GM19328 (cell line): ENCODE measurements at regions not wholly inside any gene's neighbourhood (a gene's known extent, or its start where the extent isn't known, plus 50 kb on each side); places are given as distances from the start of the nearest gene placed in this dataset.
"Not testable (repeated sequence)": the region's sequence is repeated elsewhere in the genome, so short reads cannot be mapped to it uniquely, and the experiment has no call there.

Experiments
- ATAC-seq: cut with Tn5 transposase; IDR thresholded peaks from one replicate; pipeline ENCODE4 v1.9.1; 2021; ENCODE audit warnings: mild to moderate bottlenecking, moderate library complexity; ENCODE audit not compliant: unreplicated experiment

DNA sequence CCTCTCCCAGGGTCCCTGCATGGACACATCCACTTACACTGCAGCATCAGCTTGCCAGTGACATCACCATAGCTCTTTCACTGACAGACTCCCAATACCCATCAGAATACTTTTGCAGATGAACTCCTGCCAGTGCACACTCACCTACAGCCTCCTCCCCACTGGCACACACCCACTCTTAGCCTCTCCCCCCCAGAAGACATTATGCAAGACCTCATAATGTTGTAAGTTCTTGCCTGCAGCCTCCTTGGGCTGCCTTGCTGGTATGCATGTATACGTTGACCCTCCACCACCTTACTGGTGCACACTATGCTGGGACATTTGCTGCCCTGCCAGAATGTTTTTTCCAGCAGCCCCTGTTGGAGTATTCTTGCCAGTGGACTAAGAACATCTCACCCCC is 324.2 kb downstream of the AEBP2 start:
- no peak for ATAC-seq

DNA sequence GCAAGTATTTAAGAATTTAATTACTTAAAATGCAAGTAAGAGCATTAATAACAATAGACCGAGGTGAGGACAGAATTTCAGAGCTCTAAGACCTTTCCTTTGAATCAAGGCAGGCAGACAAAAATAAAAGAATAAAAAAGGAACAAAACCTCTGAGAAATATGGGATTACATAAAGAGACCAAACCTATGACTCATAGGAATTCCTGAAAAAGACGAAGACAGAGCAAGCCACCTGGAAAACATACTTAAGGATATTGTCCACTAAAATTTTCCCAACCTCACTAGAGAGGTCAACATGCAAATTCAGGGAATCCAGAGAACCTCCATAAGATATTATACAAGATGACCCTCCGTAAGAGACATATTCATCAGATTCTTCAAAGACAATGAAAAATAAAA is 325.1 kb downstream of the AEBP2 start:
- ATAC-seq, result no peak

DNA sequence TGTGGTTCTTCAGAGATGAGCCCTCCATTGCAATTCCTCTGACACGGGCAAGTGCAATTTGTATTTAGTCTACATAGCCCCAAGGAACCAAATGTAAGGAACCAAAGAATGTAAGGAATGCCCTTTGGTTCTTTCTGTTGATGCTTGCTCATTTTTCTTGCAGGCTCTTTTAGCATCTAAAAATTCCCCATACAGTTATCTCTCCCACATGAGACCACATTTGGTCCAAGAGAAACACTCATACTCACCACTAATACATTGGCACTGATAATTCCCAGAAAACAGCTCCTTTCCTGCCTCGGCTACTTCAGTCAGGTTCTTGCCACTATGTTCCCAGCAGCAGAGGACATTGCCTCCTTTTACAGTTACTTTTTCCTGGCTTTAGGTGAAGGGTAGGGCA is 332.6 kb downstream of the AEBP2 start:
- ATAC-seq, result no peak

DNA sequence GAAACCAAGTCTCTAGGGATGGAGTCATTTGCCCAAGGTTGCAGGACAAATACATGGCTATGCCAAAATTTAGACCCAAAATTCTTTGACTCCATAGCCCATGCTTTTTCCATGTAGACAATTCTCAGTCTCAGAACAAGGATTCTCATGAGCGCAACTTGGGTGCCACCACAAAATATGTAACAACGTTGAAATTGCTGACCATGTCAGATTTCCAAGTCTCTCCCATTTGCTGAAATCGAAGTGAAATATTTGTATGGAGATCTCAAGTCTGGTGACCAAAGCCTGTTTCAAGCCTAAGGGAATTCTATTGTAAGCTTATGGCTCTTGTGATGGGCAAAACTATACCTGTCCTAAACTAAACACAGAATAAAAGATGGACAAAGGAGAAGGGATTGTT is 333.5 kb downstream of the AEBP2 start:
- no peak for ATAC-seq

DNA sequence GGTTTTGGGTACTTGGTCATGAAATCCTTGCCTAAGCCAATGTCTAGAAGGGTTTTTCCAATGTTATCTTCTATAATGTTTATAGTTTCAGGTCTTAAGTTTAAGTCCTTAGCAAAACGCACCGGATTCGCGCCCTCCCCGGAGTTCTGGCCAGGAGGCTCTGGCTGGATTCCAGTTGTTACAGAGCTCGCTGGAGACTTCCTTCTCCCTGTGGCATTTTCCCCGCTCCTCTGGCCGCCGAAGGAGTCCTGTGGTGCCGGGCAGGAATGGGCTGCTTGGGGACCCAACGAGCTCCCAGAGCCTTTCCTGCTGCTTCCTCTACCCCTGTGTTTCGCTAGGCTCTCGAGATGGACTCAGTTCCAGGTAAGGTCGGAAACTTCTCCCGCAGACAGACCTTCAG is 335.9 kb downstream of the AEBP2 start:
- no peak for ATAC-seq

DNA sequence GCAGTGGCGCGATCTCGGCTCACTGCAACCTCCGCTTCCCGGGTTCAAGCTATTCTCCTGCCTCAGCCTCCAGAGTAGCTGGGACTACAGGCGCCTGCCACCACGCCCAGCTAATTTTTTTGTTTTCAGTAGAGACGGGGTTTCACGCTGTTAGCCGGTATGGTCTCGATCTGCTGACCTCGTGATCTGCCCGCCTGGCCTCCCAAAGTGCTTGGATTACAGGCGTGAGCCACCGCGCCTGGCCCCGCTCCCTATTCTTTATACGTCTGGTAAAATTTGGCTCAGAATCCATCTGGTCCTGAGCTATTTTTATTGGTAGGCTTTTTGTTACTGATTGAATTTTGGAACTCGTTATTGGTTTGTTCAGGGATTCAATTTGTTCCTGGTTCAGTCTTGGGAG is 336.7 kb downstream of the AEBP2 start:
- not testable (repeated sequence) for ATAC-seq

DNA sequence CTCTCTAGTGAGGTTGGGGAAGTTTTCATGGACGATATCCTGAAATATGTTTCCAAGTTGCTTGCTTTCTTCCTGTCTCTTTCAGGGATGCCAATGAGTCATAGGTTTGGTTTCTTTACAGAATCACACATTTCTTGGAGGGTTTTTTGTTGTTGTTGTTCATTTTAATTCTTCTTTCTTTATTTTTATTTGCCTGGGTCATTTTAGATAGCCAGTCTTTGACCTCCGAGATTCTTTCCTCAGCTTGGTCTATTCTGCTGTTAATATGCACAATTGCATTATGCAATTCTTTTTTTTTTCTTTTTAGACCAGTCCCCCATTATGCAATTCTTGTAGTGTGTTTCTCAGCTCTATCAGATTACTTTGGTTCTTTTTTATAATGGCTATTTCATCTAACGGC is 338.9 kb downstream of the AEBP2 start:
- ATAC-seq, result no peak

DNA sequence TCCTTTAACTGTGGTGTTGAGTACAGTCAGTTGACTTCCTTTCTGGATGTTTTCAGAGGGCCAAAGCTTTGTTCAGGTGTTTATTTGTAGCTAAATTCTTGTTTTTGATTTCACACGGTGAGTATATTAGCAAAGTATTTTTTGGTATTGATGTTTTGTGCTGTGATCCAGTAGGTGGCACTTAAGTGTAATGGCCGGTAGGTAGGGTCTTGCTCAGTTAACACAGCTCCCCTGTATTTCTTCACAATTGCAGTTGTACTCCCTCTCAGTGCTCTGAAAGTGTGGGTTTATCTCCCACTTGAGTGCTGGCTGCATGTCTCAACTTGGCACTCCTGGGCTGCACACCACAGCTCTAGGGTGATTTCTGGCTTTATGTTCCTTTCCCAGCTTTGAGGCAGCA is 339.5 kb downstream of the AEBP2 start:
- no peak for ATAC-seq

DNA sequence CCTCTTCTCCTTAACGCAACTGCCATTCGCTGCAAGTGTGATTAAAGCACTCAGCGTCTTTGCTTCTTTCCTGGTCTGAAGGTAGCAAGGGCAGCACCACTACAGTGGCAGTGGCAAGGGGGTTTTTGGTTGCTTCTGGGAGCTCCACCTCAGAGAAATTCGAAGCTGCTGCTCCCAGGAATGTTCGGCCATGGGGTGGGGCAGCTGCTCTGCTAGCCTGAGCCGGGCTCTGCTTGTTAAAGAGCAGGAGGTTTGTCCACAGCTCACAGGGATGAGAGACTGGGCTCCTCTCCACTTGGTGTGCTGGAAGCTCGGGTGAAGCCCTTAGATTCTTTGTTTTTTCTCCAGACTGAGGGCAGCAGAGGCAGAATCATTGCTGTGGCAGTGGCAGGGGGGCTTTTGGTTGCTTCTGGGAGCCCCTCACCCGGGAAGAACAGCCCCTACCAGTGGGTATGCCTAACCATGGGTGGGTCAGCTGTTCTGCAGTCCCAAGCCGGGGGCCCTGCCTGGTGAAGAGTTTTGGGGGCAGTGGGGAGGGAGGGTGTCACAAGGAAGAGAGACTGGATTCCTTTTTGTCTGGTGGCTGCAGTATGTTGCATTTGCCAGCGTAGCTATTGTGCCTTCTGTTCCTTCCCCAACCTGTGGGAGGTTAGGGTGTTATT is 340.2 kb downstream of the AEBP2 start:
- ATAC-seq, result no peak

DNA sequence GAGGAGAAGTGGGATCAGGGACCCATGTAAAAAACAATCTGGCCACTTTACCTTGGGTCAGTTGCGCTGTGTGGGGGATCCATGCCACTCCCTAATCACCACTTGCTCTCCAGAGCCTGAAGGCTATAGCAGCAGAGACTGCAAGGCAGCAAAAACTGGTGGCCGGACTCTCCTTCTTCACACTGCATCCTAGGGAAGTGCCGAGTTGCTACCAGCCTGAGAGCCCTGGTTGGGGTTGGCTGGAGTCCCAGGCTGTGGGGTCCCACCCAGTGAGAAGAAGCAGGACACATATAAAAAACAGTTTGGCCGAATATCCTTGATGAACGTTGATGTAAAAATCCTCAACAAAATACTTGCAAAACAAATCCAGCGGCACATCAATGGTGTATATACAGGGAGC is 341.2 kb downstream of the AEBP2 start:
- no peak for ATAC-seq

DNA sequence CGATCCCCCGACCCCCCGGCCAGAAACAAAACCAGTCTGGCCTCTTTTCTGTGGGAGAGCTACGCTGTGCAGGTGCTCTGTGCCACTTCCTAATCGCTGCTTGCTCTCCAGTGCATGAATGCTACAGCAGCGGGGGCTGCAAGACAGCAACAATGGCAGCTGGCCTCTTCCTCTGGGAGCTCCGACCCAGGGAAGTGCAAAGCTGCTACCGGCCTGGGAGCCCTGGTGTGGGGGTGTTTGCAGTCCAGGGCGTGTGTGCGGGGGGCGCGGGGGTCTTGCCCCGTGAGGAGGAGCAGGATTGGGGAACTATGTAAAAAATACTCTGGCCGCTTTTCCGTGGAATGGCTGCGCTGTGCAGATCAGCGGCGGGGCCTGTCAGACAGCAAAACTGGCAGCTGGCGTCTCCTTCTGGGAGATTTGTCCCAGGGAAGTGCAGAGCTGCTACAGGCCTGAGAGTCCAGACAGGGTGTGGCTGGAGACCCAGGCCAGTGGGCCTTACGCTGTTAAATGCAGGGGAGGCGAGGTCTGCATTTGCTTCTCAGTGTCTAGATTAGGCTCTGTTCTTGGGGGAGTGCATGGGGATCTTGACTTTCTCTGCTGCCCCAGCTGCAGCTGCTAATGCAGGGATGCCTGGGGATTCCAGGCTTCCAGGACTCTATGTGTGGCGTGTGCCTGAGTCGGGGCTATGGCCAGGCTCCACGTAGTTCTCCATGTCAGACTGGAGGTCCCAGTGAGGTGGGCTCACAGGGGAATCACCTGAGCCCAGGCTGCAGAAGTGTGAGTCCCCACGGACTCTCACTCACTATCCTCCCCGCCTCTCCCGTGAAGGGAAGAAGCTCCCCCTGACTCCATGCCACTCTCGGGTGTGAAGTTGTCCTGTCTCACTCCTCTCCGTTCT is 344.5 kb downstream of the AEBP2 start:
- no peak for ATAC-seq

DNA sequence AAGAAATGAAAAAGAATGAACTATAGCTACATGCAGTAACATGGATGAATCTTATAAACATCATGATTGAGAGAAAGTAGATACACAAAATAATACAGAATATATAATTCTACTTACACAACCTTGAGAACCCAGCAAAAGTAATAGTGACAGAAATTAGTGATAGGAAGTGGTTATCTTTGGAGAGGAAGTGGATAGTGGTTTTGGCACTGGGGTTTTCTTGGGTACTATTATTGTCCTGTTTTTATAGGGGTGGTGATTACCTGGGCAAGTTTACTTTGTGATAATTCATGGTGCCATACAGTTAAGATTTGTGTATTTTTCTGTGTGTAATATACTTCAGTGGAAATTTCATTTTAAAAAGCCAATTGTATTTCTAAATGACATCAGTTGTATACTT is 352.7 kb downstream of the AEBP2 start:
- ATAC-seq, result no peak

DNA sequence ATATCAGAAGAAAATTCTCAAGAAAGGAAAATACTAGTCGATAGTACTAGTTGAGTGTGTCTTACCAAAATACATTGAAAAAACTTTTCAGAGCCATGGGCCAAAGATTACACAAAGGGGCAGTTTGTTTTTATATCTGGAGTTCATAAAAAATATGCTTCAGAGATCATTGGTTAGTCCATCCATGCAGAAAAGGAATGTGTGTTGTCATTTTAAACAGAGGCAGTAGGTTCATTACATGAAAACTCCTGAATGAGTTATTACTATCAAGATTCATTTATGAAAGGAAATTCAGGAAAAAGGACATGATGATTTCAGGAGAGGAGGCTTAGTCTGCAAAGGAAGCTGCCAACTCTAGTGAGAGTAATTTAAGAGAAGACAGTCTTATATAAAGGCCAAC is 354.8 kb downstream of the AEBP2 start:
- ATAC-seq, result no peak

DNA sequence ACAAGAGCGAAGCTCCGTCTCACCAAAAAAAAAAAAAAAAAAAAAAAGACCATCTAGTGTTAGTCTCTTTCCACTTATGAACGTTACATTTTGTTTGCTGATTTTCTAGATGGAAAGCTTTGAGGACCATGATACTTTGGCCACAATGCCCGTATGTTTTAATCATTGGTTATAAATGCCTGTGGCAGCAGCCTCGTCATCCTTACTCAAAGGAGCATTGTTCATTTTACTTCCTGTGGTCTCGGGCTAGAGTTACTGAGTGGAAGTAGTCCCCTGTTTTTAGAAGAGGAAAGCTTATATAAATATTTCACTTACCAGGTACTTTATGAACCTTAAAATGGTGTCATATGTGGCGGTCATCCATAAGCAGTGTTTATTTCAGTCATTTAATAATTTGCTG is 359.9 kb downstream of the AEBP2 start:
- ATAC-seq, result no peak

DNA sequence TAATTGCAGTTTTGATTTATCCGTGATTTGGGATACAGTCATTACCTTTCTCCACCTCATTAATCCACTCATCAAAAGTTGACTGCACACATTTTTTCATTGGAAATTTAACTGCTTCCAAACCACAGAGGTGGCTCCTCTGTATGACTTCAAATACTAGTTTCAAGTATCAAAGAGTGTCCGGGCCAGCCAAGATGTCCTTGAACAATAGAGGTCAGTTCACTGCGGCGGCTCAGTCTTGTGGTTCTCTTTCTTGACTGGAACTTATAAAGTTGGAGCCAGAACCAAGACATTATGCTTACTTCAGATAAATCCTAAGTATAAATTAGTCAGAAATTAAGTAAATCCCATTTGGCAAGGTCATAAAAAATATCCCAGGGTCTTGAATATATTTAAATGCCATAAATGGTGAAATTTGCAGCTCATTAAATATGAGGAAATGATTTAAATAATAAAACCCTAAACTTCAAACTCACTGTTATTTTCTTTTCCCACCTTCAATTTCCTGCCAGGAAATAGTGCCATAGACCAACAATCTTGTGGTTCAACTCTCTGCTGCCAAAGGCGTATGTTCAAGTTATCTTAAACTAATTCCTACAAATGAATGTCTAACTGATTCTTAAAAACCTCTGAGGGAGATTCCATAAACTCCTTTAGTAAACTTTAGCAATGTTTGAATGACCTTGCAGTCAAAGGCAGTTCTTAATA is 360.8 kb downstream of the AEBP2 start:
- ATAC-seq, result no peak

DNA sequence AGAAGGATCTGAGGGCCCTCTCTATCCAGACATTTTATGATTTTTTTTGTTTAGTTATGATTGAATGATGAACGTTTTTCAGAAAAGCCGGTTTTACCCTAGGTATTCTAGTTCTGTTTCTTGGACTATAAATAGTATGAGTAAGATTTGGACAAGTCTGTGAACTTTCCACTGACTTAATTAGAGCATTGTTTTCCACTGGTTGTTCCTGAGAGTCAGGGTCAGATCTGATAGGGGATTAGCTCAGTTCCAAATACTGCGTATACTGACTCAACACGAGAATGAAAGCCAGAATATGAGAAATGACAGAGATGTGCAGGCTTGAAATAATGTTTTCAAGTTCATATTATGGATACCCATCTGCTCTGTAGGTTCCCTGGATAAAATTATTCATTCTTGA is 361.6 kb downstream of the AEBP2 start:
- ATAC-seq, result no peak

DNA sequence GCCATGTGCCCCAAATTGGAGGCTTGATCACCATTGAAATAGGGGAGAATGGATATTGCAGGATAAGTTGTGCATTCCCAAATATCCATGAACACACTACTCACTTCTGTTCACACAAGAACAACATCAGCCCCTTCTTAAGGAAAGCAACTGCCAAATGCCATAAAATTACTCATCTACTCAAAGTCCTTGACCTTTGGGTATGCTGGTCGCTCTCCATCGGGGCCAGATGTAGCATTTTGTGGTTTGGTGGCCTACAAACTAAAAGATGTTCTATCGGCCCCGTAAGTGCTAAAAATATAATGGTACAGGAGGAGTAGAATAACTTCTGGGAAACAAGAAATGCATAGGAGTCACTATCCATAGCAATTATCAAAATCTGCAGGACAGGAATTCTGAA is 362.6 kb downstream of the AEBP2 start:
- no peak for ATAC-seq

DNA sequence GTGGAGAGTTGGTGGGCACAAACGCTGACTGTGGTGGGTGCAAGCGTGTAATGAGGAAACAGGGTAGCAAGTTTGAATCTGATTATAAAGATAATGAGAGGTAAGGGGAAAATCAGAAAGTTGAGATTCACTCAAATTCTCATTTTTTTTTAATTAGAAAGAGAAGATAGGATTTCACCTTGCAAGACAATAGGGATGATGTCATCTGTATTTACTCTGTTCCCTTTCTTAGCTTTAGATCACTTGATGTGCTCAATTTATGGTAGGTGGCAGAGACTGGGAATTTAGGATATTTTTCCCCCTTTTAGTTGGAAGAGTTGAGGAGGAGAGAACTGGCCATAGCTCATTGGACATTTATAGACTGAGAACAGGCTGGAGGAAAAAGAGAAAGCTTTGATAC is 363.6 kb downstream of the AEBP2 start:
- ATAC-seq, result no peak

DNA sequence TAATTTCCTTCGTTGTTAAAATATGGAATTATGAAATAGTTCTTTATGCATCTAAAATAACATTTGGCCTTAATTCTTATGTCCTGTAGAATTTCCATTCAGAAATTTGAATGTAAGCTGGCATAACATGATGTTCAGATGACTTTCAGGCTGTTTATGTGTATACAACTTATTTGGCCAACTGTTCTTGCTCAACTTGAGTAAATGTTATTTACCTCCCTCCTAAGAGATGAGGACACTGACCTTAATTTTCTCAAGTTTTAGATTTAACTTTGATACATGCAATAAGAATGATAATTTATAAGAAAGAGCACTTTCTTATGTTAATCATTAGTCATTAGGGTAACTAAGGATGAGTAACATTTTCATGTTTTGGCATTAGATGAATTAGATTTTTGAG is 365.4 kb downstream of the AEBP2 start:
- no peak for ATAC-seq

DNA sequence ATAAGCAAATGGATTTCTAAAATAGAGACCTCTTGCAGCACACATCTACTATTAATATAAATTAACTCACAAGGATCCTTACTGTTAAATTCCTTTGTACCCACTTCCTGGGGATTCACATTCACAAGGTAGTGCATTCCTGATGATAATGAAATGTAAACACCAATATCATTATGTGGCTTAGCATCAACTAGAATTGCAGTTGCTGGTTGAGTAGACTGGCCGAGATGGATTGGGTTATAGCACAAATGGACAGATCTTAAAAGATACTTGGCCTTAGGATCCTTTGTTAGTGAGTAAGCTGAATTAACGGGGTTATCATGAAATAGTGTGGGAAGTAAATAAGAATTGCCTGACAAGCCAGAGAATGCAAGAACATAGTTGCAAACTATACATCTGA is 369.1 kb downstream of the AEBP2 start:
- ATAC-seq, result no peak

DNA sequence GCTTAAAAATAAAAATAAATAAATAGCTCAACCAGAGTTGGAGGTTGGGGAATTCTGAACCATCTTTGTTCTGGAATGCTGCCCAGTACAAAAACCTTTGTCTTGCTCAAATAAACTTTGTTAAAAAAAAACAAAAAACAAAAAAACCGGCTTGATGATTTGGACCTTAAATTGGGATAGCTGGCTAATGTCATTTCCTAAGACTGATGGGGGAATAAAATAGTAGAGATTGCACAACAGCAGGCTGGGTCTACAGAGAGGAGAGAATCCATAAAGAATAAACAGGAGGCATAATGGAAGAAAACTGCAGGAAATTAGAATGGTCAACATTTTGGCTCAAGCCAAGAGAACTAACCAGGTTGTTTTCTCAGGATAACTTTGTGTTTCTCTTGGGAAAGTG is 370.9 kb downstream of the AEBP2 start:
- ATAC-seq, result no peak

DNA sequence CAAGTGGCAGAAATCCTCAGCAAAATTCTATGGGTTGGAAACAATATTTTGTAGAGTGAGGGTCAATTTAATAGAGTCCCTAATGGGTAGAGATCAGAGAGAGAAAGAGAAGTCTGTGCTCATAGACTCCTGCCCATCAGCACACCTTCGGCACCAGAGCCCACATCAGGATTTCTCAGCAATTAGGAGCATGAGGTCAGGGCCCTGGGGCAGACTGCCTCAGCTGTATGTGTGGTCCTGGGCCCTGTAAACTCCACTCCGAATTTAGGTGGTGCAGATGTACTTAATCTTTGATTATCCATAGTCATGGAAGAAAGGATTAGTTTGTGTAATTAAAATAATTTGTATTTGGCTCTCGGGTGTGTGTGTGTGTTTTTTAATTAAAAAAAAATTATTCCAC is 372.6 kb downstream of the AEBP2 start:
- no peak for ATAC-seq
